NCI-H128 (cell line): ENCODE measurements at regions not wholly inside any gene's neighbourhood (a gene's known extent, or its start where the extent isn't known, plus 50 kb on each side); places are given as distances from the start of the nearest gene placed in this dataset.

Source experiments
- DNase-seq: peaks from one replicate; lab custom pipeline; 2025; ENCODE audit not compliant: unreplicated experiment; lab: John Stamatoyannopoulos, UW

GRCh38 chr21:22871692-22872091, 1873.5 kb downstream of the NCAM2 start:
- DNase-seq: no peak

- DNase-seq: no peak
Measured at GRCh38 chr21:22880573-22880972, 1882.4 kb downstream of the NCAM2 start.

GRCh38 chr21:22881131-22881530, 1882.9 kb downstream of the NCAM2 start:
- DNase-seq: no peak

GRCh38 chr21:22885079-22885478, 1886.9 kb downstream of the NCAM2 start:
- no peak for DNase-seq

GRCh38 chr21:22885614-22886013, 1887.4 kb downstream of the NCAM2 start:
- no peak for DNase-seq

GRCh38 chr21:22889445-22889844, 1891.2 kb downstream of the NCAM2 start:
- no peak for DNase-seq

GRCh38 chr21:22890656-22891055, 1892.4 kb downstream of the NCAM2 start:
- no peak for DNase-seq

- DNase-seq: no peak
Measured at GRCh38 chr21:22892028-22892427, 1893.8 kb downstream of the NCAM2 start.

GRCh38 chr21:22892740-22893139, 1894.5 kb downstream of the NCAM2 start:
- DNase-seq: no peak

- no peak for DNase-seq
Measured at GRCh38 chr21:22898051-22898665, 1899.9 kb downstream of the NCAM2 start.

- DNase-seq: no peak
Measured at GRCh38 chr21:22900490-22900889, 1902.3 kb downstream of the NCAM2 start.

- DNase-seq: no peak
Measured at GRCh38 chr21:22903851-22904250, 1905.6 kb downstream of the NCAM2 start.

GRCh38 chr21:22904385-22904784, 1906.2 kb downstream of the NCAM2 start:
- no peak for DNase-seq

- no peak for DNase-seq
Measured at GRCh38 chr21:22925032-22925431, 1926.8 kb downstream of the NCAM2 start.

GRCh38 chr21:22927469-22927868, 1929.3 kb downstream of the NCAM2 start:
- no peak for DNase-seq

GRCh38 chr21:22941779-22942490, 1943.7 kb downstream of the NCAM2 start:
- no peak for DNase-seq

GRCh38 chr21:22955559-22955958, 1957.3 kb downstream of the NCAM2 start:
- no peak for DNase-seq

- DNase-seq: no peak
Measured at GRCh38 chr21:22961258-22961657, 1963.0 kb downstream of the NCAM2 start.

GRCh38 chr21:22965455-22966135, 1967.4 kb downstream of the NCAM2 start:
- DNase-seq: no peak

- DNase-seq: no peak
Measured at GRCh38 chr21:22981819-22982218, 1983.6 kb downstream of the NCAM2 start.

GRCh38 chr21:22993144-22993543, 1994.9 kb downstream of the NCAM2 start:
- no peak for DNase-seq
